HG03575 (cell line): ENCODE measurements at regions not wholly inside any gene's neighbourhood (a gene's known extent, or its start where the extent isn't known, plus 50 kb on each side); places are given as distances from the start of the nearest gene placed in this dataset.

ENCODE experiments used
- ATAC-seq: cut with Tn5 transposase; IDR thresholded peaks from one replicate; pipeline ENCODE4 v1.9.1; 2021; ENCODE audit not compliant: unreplicated experiment, insufficient number of reproducible peaks, low FRiP score; ENCODE audit errors: extremely low read depth

- ATAC-seq: no peak
Measured at GRCh38 chr5:105745111-105745510, 1925.6 kb downstream of the EFNA5 start.

- no peak for ATAC-seq
Measured at GRCh38 chr5:105740242-105740641, 1930.5 kb downstream of the EFNA5 start.

GRCh38 chr5:105739732-105740131, 1931.0 kb downstream of the EFNA5 start:
- ATAC-seq: no peak

DNA sequence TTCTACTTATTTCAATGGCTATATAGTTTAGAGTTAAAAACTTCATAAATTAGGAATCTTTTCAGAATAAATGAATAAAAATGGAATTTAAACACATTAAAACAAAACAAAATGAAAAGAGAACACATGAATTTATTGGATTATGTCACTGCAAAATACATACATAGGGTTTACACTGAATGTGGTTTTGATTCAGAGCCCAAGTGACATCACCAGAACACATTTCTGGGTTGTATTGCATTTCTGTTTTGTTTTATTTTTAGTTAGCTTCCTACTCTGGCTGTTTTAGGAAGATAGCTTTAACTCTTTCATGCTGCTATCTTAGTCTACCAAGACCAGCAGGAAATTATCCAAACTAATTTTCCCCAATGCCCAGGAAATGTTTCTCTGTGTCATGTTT, 1935.0 kb downstream of the EFNA5 start:
- no peak for ATAC-seq

DNA sequence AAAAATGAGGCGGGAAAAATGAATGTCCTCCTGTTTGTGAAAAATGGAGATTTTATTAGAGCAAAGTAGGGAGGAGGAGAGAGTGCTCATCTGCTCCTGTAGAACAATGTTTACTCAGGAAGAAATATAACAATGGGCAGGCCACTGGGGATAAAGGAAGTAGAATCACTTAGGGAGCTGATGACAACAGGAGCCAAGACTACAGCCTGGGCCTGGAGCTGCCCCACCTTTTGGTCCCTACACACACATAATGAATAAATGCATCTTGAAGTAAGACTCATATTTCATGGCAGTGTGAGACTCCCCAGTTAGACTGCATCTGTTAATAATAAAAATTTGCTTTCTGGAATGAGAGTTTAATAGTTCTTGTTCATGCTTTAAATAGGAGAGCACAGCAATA, 1939.8 kb downstream of the EFNA5 start:
- no peak for ATAC-seq

DNA sequence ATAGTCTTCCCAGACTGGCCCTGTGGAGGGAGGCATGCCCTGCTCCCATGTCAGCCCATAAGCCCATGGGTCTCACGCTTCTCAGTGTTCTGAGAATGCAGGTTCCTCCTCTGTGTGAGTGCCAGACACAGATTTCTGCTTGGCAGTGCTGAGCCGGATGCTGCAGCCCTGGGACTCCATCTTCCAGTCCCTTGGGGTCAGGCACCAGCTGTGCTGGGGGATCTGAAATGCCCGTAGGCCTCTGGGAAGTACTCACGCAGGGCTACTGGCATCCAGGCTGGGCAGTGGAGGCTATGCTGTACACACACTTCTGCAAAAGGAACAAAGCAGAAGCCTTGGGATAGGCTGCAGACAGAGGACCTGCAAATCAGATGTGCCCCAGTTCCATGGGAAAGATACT, 1944.6 kb downstream of the EFNA5 start:
- ATAC-seq: no peak

- no peak for ATAC-seq
Measured at GRCh38 chr5:105708442-105708841, 1962.3 kb downstream of the EFNA5 start.

DNA sequence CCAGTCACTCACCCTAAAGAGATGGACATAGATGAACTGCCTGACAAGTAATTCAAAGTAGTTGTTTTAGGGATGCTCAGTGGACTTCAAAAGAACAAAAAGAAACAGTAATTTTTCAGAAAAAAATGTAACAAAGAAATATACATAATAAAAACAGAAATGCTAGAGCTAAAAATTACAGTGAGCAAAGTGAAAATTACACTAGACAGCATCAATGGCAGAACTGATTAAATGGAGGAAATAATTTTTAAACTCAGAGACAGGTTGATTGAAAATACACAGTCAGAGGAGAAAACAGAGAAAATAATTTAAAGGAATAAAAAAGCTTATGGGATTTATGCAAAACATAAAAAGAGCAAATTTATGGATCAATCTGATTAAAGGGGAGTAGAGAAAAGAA, 1968.4 kb downstream of the EFNA5 start:
- ATAC-seq: no peak

- no peak for ATAC-seq
Measured at GRCh38 chr5:105696440-105696839, 1974.3 kb downstream of the EFNA5 start.

GRCh38 chr5:105695941-105696340, 1974.8 kb downstream of the EFNA5 start:
- ATAC-seq: no peak

GRCh38 chr5:105689596-105689995, 1981.1 kb downstream of the EFNA5 start:
- ATAC-seq: no peak

DNA sequence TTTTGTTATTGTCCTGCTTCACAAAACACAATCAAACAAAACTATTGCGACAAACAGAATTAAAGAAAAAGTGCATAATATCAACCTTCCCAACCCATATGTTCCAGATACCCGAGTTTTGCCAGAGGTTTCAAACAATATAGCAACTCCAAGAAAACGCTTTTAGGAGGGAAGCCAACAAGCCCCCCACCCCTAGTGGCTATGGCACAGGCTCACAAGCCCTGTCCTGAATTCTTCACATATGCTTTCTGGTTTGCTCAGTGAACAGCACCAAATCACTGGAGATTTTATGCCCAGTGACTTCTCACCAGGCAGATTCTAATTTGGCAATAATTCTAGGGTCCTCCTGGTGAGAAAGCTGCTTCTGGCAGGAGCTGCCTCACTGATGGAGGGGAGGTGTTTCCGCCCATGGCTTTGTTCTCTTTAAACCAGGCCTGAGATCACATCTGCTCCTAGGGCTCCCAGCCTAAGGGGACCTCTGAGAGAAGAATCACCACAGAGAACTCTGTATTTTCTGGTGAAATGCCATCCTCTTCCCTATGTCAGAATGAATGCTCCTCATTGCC, 1982.4 kb downstream of the EFNA5 start:
- no peak for ATAC-seq

- ATAC-seq: no peak
Measured at GRCh38 chr5:105687493-105687892, 1983.2 kb downstream of the EFNA5 start.

- no peak for ATAC-seq
Measured at GRCh38 chr5:105685884-105686283, 1984.9 kb downstream of the EFNA5 start.

DNA sequence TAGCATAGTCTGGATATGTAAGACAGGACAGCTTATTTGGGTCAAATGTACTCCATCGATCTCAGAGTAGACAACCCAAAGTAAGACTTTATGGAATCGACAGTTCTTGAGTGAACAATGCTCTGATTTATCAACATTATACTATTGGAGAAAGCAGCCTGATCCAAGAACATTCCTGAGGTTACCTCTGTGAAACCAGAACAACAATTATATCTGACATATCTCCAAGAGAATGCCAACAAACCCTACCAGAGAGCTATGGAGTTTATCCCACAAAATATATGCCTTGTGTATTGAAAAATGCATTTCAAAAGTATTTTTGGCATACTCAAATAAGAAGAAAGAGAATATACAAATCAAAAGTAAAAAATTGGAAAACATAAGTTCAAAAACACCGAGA, 1985.9 kb downstream of the EFNA5 start:
- no peak for ATAC-seq

GRCh38 chr5:105680858-105681475, 1989.8 kb downstream of the EFNA5 start:
- no peak for ATAC-seq

DNA sequence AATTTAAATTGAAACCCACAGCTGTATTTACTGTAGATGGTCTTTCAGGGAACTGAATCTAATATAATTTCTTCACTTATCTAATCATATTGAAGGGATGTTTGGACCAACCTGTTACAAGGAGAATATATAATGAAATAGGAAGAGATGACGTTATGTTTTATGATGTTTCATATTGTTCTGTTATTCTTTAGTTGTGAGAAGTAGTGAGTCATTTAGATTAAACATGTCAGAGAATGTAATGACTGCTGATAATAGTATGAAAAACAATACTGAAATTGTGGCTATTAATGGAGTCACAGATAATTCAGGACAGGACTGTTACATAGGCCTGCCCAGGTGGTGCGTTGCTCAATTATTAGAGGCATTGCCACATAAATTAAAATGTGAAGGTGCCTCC, 1993.4 kb downstream of the EFNA5 start:
- no peak for ATAC-seq

DNA sequence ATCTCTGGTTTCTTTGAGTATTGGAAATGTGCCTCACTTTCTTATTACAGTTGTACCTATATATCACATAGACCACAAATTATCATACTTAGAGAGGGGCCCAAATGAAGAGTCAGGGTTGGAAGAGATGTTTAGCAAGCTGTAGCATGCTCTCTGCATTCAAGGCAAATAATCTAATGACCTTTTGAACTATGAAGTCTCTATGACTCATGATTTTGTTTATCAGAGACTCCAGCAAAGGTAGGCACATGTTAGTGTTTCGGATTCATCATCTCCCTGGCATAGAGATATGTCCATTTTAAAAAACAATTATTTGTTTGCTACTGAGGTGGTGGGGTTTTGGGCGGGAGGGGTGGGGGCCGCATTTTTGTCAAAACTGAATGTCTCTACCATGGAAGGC, 2000.1 kb downstream of the EFNA5 start:
- no peak for ATAC-seq

GRCh38 chr5:105663671-105664070, 2007.1 kb downstream of the EFNA5 start:
- ATAC-seq: no peak

- ATAC-seq: no peak
Measured at GRCh38 chr5:105659396-105659795, 2011.3 kb downstream of the EFNA5 start.

- no peak for ATAC-seq
Measured at GRCh38 chr5:105640328-105640727, 2030.4 kb downstream of the EFNA5 start.
